Glutamatergic neuron (in vitro differentiated cells): ENCODE measurements at regions not wholly inside any gene's neighbourhood (a gene's known extent, or its start where the extent isn't known, plus 50 kb on each side); places are given as distances from the start of the nearest gene placed in this dataset.

Experiments
- DNase-seq: peaks from one replicate; pipeline ENCODE4 v3.0.0; 2022
- H3K27ac Mint-ChIP-seq: one replicate; pipeline ENCODE4 v1.8.0; 2020; ENCODE audit warnings: mild to moderate bottlenecking, mixed read lengths, inconsistent platforms; ENCODE audit not compliant: unreplicated experiment
- H3K27me3 Mint-ChIP-seq: one replicate; pipeline ENCODE4 v1.8.0; 2020; ENCODE audit warnings: mild to moderate bottlenecking, moderate library complexity, mixed read lengths, inconsistent platforms; ENCODE audit not compliant: unreplicated experiment
- H3K36me3 Mint-ChIP-seq: one replicate; pipeline ENCODE4 v1.8.0; 2020; ENCODE audit warnings: mild to moderate bottlenecking, mixed read lengths, inconsistent platforms; ENCODE audit not compliant: unreplicated experiment
- H3K4me1 Mint-ChIP-seq: one replicate; pipeline ENCODE4 v1.8.0; 2020; ENCODE audit warnings: mild to moderate bottlenecking, low read depth, mixed read lengths, inconsistent platforms; ENCODE audit not compliant: unreplicated experiment
- H3K4me3 Mint-ChIP-seq: one replicate; pipeline ENCODE4 v1.8.0; 2020; ENCODE audit warnings: mild to moderate bottlenecking, mixed read lengths, inconsistent platforms; ENCODE audit not compliant: unreplicated experiment
- H3K9me3 Mint-ChIP-seq: one replicate; pipeline ENCODE4 v1.8.0; 2020; ENCODE audit warnings: mild to moderate bottlenecking, moderate library complexity, mixed read lengths, inconsistent platforms; ENCODE audit not compliant: unreplicated experiment
- CTCF ChIP-seq: fragments of 200-600 bp; sonication (generic); IDR thresholded peaks from one replicate; pipeline ENCODE4 v1.5.0; 2021; ENCODE audit not compliant: partially characterized antibody, unreplicated experiment

- Mint-ChIP-seq H3K36me3 (no peaks in the 10 kb centered on the region), H3K4me1 (peaks cover 8% of the 10 kb centered on the region), H3K27ac (no peak overlapping the region), H3K4me3 (no peak overlapping the region), H3K27me3 (no peaks in the 10 kb centered on the region), H3K9me3 (no peaks in the 10 kb centered on the region)
- DNase-seq = no peak
- no peak for TF ChIP-seq CTCF
Observed at GRCh38 chr1:117678246-117678977, 72.6 kb downstream of the TENT5C start.

- H3K27me3 Mint-ChIP-seq = no peaks in the 10 kb centered on the region
- no peak for DNase-seq
- H3K4me1 Mint-ChIP-seq = peaks cover 8% of the 10 kb centered on the region
Observed at GRCh38 chr1:117679299-117679698, 73.5 kb downstream of the TENT5C start.

GRCh38 chr1:117679868-117680267 is 74.0 kb downstream of the TENT5C start:
- no peaks in the 10 kb centered on the region for H3K36me3 Mint-ChIP-seq

More at GRCh38 chr1:117679299-117679698, 73.5 kb downstream of the TENT5C start:
- TF ChIP-seq CTCF = no peak
- H3K36me3 Mint-ChIP-seq = no peaks in the 10 kb centered on the region
- H3K27ac Mint-ChIP-seq = no peak overlapping the region
- no peaks in the 10 kb centered on the region for H3K9me3 Mint-ChIP-seq
- no peak overlapping the region for H3K4me3 Mint-ChIP-seq

GRCh38 chr1:117680316-117681002 is 74.6 kb downstream of the TENT5C start:
- no peak overlapping the region for H3K4me3 Mint-ChIP-seq
- no peaks in the 10 kb centered on the region for H3K27me3 Mint-ChIP-seq
- no peak overlapping the region for H3K27ac Mint-ChIP-seq
- no peaks in the 10 kb centered on the region for H3K36me3 Mint-ChIP-seq
- no peak for DNase-seq
- H3K9me3 Mint-ChIP-seq = no peaks in the 10 kb centered on the region
- no peak for TF ChIP-seq CTCF
- peaks cover 8% of the 10 kb centered on the region for H3K4me1 Mint-ChIP-seq

More at GRCh38 chr1:117679868-117680267, 74.0 kb downstream of the TENT5C start:
- no peak for DNase-seq
- no peak overlapping the region for H3K27ac Mint-ChIP-seq
- TF ChIP-seq CTCF = no peak
- peaks cover 8% of the 10 kb centered on the region for H3K4me1 Mint-ChIP-seq
- H3K27me3 Mint-ChIP-seq = no peaks in the 10 kb centered on the region
- no peaks in the 10 kb centered on the region for H3K9me3 Mint-ChIP-seq
- H3K4me3 Mint-ChIP-seq = no peak overlapping the region
